Activated CD8-positive, alpha-beta memory T cell treated with anti-CD3 and anti-CD28 coated beads for 24 hours (primary cell): ENCODE measurements at regions not wholly inside any gene's neighbourhood (a gene's known extent, or its start where the extent isn't known, plus 50 kb on each side); places are given as distances from the start of the nearest gene placed in this dataset.

Experiments
- DNase-seq: peaks from one replicate; pipeline ENCODE4 v3.0.0-alpha.2; 2020

- no peak for DNase-seq
Measured at GRCh38 chr2:145845207-145845894, 1325.4 kb upstream of the ZEB2 start.

- no peak for DNase-seq
Measured at GRCh38 chr2:145841973-145842372, 1322.1 kb upstream of the ZEB2 start.

GRCh38 chr2:145836986-145837385 is 1317.1 kb upstream of the ZEB2 start:
- DNase-seq = no peak

- DNase-seq = no peak
Measured at GRCh38 chr2:145835665-145836064, 1315.7 kb upstream of the ZEB2 start.

- DNase-seq = no peak
Measured at GRCh38 chr2:145832681-145833080, 1312.8 kb upstream of the ZEB2 start.

GRCh38 chr2:145829931-145830330 is 1310.0 kb upstream of the ZEB2 start:
- no peak for DNase-seq

- no peak for DNase-seq
Measured at GRCh38 chr2:145827235-145827634, 1307.3 kb upstream of the ZEB2 start.

- DNase-seq = no peak
Measured at GRCh38 chr2:145824384-145824783, 1304.5 kb upstream of the ZEB2 start.

- DNase-seq = no peak
Measured at GRCh38 chr2:145822892-145823534, 1303.1 kb upstream of the ZEB2 start.

- no peak for DNase-seq
Measured at GRCh38 chr2:145820651-145821050, 1300.7 kb upstream of the ZEB2 start.

- no peak for DNase-seq
Measured at GRCh38 chr2:145818890-145819504, 1299.1 kb upstream of the ZEB2 start.

- no peak for DNase-seq
Measured at GRCh38 chr2:145815933-145816332, 1296.0 kb upstream of the ZEB2 start.

- no peak for DNase-seq
Measured at GRCh38 chr2:145813481-145813880, 1293.6 kb upstream of the ZEB2 start.

- DNase-seq = no peak
Measured at GRCh38 chr2:145812165-145812554, 1292.2 kb upstream of the ZEB2 start.

GRCh38 chr2:145811276-145812164 is 1291.6 kb upstream of the ZEB2 start:
- DNase-seq = no peak

- DNase-seq = no peak
Measured at GRCh38 chr2:145807968-145808367, 1288.0 kb upstream of the ZEB2 start.

- no peak for DNase-seq
Measured at GRCh38 chr2:145807554-145807953, 1287.6 kb upstream of the ZEB2 start.

GRCh38 chr2:145806546-145806945 is 1286.6 kb upstream of the ZEB2 start:
- no peak for DNase-seq

- no peak for DNase-seq
Measured at GRCh38 chr2:145802133-145802532, 1282.2 kb upstream of the ZEB2 start.

GRCh38 chr2:145801210-145801609 is 1281.3 kb upstream of the ZEB2 start:
- no peak for DNase-seq

GRCh38 chr2:145800151-145801091 is 1280.5 kb upstream of the ZEB2 start:
- no peak for DNase-seq

GRCh38 chr2:145799595-145800108 is 1279.7 kb upstream of the ZEB2 start:
- DNase-seq = no peak
